Colonic mucosa (tissue), 4 donors: ENCODE measurements at regions not wholly inside any gene's neighbourhood (a gene's known extent, or its start where the extent isn't known, plus 50 kb on each side); places are given as distances from the start of the nearest gene placed in this dataset.

ENCODE experiments used
- DNase-seq: peaks from one replicate; pipeline ENCODE4 v3.0.0-alpha.2; 2020
- H3K27ac ChIP-seq: fragments of 200-600 bp; one replicate; pipeline ENCODE4 v1.8.0; 2021
- H3K27me3 ChIP-seq: fragments of 200-600 bp; one replicate; pipeline ENCODE4 v1.8.0; 2021
- H3K36me3 ChIP-seq: fragments of 200-600 bp; one replicate; pipeline ENCODE4 v1.8.0; 2021
- H3K4me1 ChIP-seq: fragments of 200-600 bp; one replicate; pipeline ENCODE4 v1.8.0; 2021; ENCODE audit warnings: mild to moderate bottlenecking
- H3K4me3 ChIP-seq: fragments of 200-600 bp; one replicate; pipeline ENCODE4 v1.8.0; 2021
- H3K9ac ChIP-seq, 2 donors: one replicate each; pipeline ENCODE4 v1.7.0; 2013; ENCODE audit warnings: control low read depth in 2 of 2, low read depth in 2 of 2, low read length in 2 of 2
- H3K9me3 ChIP-seq: fragments of 200-600 bp; one replicate; pipeline ENCODE4 v1.8.0; 2021
- intact Hi-C: fragments of 100-400 bp; cut with DNase I; formaldehyde crosslinking; loops from one replicate; pipeline ENCODE4 v1.14.1; 2022
- TF ChIP-seq, protein P1 (sequence below): fragments of 200-600 bp; IDR thresholded peaks from one replicate; pipeline ENCODE4 v1.8.0; 2022; ENCODE audit warnings: antibody characterized with exemption, mild to moderate bottlenecking
- donor health status: healthy.
- donor health status: DM: no; HTN: no; CAD: no.
- donor health status: DM: no; HTN: no; CAD: no.

DNA sequence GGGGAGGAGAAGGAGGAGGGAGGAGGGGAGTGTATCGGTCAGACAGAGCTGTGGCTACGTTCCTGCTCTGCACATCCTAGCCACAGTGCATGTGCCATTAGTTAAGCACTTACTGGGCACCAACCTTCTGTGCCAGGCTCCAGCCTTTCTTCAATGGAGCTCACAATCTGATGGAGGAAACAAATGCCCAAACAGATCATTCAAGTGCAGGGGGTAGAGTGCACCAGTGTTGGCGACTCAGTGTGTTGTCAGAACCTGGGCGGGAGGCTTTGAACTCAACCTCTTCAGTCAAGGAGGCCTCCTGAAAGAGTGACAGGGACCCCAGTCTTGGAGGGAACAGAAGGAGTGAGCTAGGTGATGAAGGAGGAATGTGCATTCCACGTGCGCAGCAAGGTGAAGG lies 51.9 kb upstream of the SHB start:
- H3K9me3 ChIP-seq, result no peaks in the 10 kb centered on the region
- TF ChIP-seq, protein P1, sequence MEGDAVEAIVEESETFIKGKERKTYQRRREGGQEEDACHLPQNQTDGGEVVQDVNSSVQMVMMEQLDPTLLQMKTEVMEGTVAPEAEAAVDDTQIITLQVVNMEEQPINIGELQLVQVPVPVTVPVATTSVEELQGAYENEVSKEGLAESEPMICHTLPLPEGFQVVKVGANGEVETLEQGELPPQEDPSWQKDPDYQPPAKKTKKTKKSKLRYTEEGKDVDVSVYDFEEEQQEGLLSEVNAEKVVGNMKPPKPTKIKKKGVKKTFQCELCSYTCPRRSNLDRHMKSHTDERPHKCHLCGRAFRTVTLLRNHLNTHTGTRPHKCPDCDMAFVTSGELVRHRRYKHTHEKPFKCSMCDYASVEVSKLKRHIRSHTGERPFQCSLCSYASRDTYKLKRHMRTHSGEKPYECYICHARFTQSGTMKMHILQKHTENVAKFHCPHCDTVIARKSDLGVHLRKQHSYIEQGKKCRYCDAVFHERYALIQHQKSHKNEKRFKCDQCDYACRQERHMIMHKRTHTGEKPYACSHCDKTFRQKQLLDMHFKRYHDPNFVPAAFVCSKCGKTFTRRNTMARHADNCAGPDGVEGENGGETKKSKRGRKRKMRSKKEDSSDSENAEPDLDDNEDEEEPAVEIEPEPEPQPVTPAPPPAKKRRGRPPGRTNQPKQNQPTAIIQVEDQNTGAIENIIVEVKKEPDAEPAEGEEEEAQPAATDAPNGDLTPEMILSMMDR, result no peak
- no peak overlapping the region for H3K4me3 ChIP-seq
- no peaks in the 10 kb centered on the region for H3K27me3 ChIP-seq
- H3K27ac ChIP-seq, result no peak overlapping the region
- intact Hi-C loops, result no loop called here
- H3K36me3 ChIP-seq, result no peaks in the 10 kb centered on the region
- H3K9ac ChIP-seq, result no peak overlapping the region
- no peak for DNase-seq
- H3K4me1 ChIP-seq, result no peaks in the 10 kb centered on the region

DNA sequence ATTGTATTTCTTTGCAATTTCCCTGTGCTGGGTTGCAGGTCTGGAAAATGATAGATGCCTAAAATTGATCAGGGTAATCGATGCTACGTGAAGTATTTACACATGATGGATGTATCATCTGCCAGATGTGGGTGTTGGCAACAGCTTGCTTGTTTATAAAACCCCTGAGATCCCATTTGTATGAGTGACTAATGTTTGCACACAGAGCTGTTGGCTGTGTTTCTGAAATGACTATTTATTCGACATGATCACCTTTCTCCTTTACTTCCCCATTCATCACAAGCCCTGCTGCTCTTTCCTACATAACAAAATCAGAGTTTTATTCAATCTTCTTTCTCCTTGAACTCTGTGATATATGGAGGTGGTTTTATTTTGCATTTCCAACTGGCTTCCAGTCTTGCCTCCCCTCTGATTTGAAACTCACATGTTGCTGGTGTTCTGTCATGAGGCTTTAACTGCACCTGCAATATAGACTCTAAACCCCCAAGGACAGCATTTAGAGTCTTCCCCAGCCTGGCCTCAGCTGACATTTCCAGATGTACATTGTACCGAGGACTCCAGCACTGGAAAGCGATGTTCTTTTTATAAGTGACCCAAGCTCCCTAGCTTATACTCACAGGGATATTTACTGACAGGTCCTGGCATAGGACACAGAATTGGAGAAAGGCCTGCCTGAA lies 50.7 kb upstream of the SHB start:
- intact Hi-C loops, result no loop called here
- Histone ChIP-seq H3K27ac (no peak overlapping the region), H3K4me1 (no peaks in the 10 kb centered on the region), H3K4me3 (no peak overlapping the region), H3K9me3 (no peaks in the 10 kb centered on the region), H3K9ac (no peak overlapping the region), H3K27me3 (no peaks in the 10 kb centered on the region), H3K36me3 (no peaks in the 10 kb centered on the region)
- no peak for DNase-seq
- TF ChIP-seq, protein P1, result no peak

DNA sequence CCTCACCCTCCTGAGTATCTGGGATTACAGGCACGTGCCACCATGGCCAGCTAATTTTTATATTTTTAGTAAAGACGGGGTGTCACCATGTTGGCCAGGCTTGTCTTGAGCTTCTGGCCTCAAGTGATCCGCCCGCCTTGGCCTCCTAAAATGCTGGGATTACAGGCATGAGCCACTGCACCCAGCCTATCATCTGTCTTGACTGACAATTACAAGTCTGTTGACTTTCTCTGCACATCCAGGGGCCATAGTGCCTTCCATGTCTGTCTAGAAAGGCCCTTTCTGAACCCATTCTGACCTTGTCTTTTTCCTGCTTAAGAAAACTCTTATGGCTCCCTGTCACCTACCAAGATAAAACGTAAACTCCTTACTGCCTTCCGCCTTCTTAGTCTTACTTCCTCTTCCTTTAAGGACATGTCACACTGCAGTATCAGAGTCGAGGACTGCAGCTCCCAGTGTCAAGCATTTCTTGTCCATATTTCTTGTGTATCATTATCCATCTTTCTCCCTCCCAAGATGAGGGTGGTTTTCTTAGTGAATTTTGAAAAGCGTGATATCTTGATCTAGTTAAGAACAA lies 49.9 kb upstream of the SHB start:
- TF ChIP-seq, protein P1, result no peak
- H3K4me1 ChIP-seq, result no peaks in the 10 kb centered on the region
- H3K4me3 ChIP-seq, result no peak overlapping the region
- no peaks in the 10 kb centered on the region for H3K36me3 ChIP-seq
- no peaks in the 10 kb centered on the region for H3K27me3 ChIP-seq
- H3K27ac ChIP-seq, result no peak overlapping the region
- H3K9ac ChIP-seq, result no peak overlapping the region
- intact Hi-C loops, result no loop called here
- DNase-seq, result no peak
- no peaks in the 10 kb centered on the region for H3K9me3 ChIP-seq
